CD4-positive, alpha-beta T cell (primary cell): ENCODE measurements at regions not wholly inside any gene's neighbourhood (a gene's known extent, or its start where the extent isn't known, plus 50 kb on each side); places are given as distances from the start of the nearest gene placed in this dataset.

Experiments
- ATAC-seq: fragments of 200-7000 bp; cut with Tn5 transposase; one replicate; pipeline ENCODE4 v1.10.0; 2022; ENCODE audit warnings: mild to moderate bottlenecking; ENCODE audit not compliant: poor library complexity
- CTCF ChIA-PET: fragments of 350-600 bp; sonication (Branson Sonifier 250); formaldehyde crosslinking; loops from one replicate; lab custom pipeline; 2021; ENCODE audit warnings: antibody characterized with exemption, inconsistent platforms; lab: Charles Lee
- POLR2A ChIA-PET: fragments of 350-600 bp; sonication (Branson Sonifier 250); formaldehyde crosslinking; loops from one replicate; lab custom pipeline; 2021; ENCODE audit warnings: antibody characterized with exemption, inconsistent platforms; lab: Charles Lee
- DNase-seq, 14 experiments: peaks; one replicate each; pipeline ENCODE4 v3.0.0-alpha.2; 2013 to 2020; ENCODE audit warnings: mixed read lengths in 2 of 14
- H3K27ac ChIP-seq, 2 donors: one replicate each; pipeline versions ENCODE4 v1.5.1 to v1.7.0; 2013; ENCODE audit warnings: low read length in 2 of 2, low read depth in 1 of 2, mild to moderate bottlenecking in 1 of 2
- H3K27me3 ChIP-seq, 2 experiments: 1 replicate in 1 of 2; 2 replicates in 1 of 2; pipeline versions ENCODE4 v1.6.1 to v1.7.0; 2013; ENCODE audit warnings: low read length in 2 of 2, control low read depth in 1 of 2, mild to moderate bottlenecking in 1 of 2, moderate library complexity in 1 of 2; ENCODE audit not compliant: insufficient read depth in 2 of 2, control insufficient read depth in 1 of 2
- H3K36me3 ChIP-seq: one replicate; pipeline ENCODE4 v1.6.1; 2013; ENCODE audit warnings: low read length, control low read depth; ENCODE audit not compliant: insufficient read depth
- H3K4me1 ChIP-seq: one replicate; pipeline ENCODE4 v1.6.1; 2013; ENCODE audit warnings: low read length, control low read depth; ENCODE audit not compliant: insufficient read depth
- H3K4me3 ChIP-seq: one replicate; pipeline ENCODE4 v1.5.1; 2013; ENCODE audit warnings: mild to moderate bottlenecking, low read length, moderate library complexity
- H3K9me3 ChIP-seq, 2 experiments: 1 replicate in 1 of 2; 2 replicates in 1 of 2; pipeline versions ENCODE4 v1.6.1 to v1.7.0; 2013; ENCODE audit warnings: low read length in 2 of 2, mild to moderate bottlenecking in 2 of 2, control low read depth in 1 of 2, moderate library complexity in 1 of 2; ENCODE audit not compliant: control insufficient read depth in 1 of 2, insufficient read depth in 1 of 2
- H3K27ac Mint-ChIP-seq: one replicate; pipeline ENCODE4 v1.8.0; 2020; ENCODE audit warnings: mixed read lengths
- H3K27me3 Mint-ChIP-seq: one replicate; pipeline ENCODE4 v1.8.0; 2021; ENCODE audit warnings: mixed read lengths
- H3K36me3 Mint-ChIP-seq: one replicate; pipeline ENCODE4 v1.8.0; 2021; ENCODE audit warnings: low read depth, mixed read lengths
- H3K4me1 Mint-ChIP-seq: one replicate; pipeline ENCODE4 v1.8.0; 2021; ENCODE audit warnings: low read depth, mixed read lengths
- H3K4me3 Mint-ChIP-seq: one replicate; pipeline ENCODE4 v1.8.0; 2020; ENCODE audit warnings: mild to moderate bottlenecking, mixed read lengths
- H3K9me3 Mint-ChIP-seq: one replicate; pipeline ENCODE4 v1.8.0; 2020; ENCODE audit warnings: mixed read lengths
- intact Hi-C, 2 experiments: fragments of 100-400 bp; cut with DNase I in 1 of 2; cut with micrococcal nuclease in 1 of 2; formaldehyde crosslinking; loops; one replicate each; pipeline versions ENCODE4 v1.15.1 to v1.9.0; 2023 to 2025; cut with DNase I, micrococcal nuclease
- TF ChIP-seq, protein P1 (sequence below): fragments of 200-600 bp; IDR thresholded peaks from one replicate; pipeline ENCODE4 v1.8.0; 2022; ENCODE audit warnings: antibody characterized with exemption, mild to moderate bottlenecking

DNA sequence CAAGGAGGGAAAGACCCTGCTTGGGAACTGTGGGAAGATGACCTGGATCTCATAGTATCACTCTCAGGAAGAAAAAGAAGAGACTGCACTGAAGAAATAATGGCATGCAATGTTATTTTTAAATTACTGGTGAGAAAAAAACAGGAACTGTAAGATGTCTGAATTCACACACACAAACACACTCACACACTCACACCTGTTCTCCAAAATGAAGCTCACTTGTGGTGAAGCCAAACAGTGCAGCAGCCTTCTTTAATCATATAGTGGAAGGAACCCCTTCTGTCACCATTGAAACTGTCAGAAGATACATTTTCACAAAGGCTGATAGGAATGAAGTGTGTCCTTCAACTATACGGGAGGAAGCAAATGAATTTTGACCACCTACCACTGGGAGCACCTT lies 156.5 kb upstream of the GHITM start:
- ChIA-PET POLR2A (no interaction called here), CTCF (no interaction called here)
- Histone ChIP-seq H3K27ac (no peak overlapping the region), H3K27me3 (peaks cover 0 to 2% of the 10 kb centered on the region in 2 experiments), H3K4me1 (no peaks in the 10 kb centered on the region), H3K9me3 (no peaks in the 10 kb centered on the region), H3K4me3 (no peak overlapping the region), H3K36me3 (no peaks in the 10 kb centered on the region)
- intact Hi-C loops, result no loop called here
- H3K9me3 Mint-ChIP-seq, result no peaks in the 10 kb centered on the region
- H3K4me3 Mint-ChIP-seq, result no peak overlapping the region
- H3K36me3 Mint-ChIP-seq, result no peaks in the 10 kb centered on the region
- H3K4me1 Mint-ChIP-seq, result no peaks in the 10 kb centered on the region
- DNase-seq (no peak), ATAC-seq (no peak)
- H3K27me3 Mint-ChIP-seq, result peaks cover 13% of the 10 kb centered on the region
- TF ChIP-seq, protein P1, sequence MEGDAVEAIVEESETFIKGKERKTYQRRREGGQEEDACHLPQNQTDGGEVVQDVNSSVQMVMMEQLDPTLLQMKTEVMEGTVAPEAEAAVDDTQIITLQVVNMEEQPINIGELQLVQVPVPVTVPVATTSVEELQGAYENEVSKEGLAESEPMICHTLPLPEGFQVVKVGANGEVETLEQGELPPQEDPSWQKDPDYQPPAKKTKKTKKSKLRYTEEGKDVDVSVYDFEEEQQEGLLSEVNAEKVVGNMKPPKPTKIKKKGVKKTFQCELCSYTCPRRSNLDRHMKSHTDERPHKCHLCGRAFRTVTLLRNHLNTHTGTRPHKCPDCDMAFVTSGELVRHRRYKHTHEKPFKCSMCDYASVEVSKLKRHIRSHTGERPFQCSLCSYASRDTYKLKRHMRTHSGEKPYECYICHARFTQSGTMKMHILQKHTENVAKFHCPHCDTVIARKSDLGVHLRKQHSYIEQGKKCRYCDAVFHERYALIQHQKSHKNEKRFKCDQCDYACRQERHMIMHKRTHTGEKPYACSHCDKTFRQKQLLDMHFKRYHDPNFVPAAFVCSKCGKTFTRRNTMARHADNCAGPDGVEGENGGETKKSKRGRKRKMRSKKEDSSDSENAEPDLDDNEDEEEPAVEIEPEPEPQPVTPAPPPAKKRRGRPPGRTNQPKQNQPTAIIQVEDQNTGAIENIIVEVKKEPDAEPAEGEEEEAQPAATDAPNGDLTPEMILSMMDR, result no peak
- H3K27ac Mint-ChIP-seq, result no peak overlapping the region

GRCh38 chr10:83983578-83984255 lies 155.6 kb upstream of the GHITM start:
- POLR2A ChIA-PET, result no interaction called here
- no peak overlapping the region for H3K4me3 ChIP-seq
- intact Hi-C loops, result no loop called here
- H3K36me3 ChIP-seq, result no peaks in the 10 kb centered on the region
- no peaks in the 10 kb centered on the region for H3K9me3 Mint-ChIP-seq
- no peak overlapping the region for H3K4me3 Mint-ChIP-seq
- H3K27me3 ChIP-seq, result peaks cover 0 to 2% of the 10 kb centered on the region in 2 experiments
- no peak overlapping the region for H3K27ac Mint-ChIP-seq
- H3K36me3 Mint-ChIP-seq, result no peaks in the 10 kb centered on the region
- H3K27me3 Mint-ChIP-seq, result peaks cover 13% of the 10 kb centered on the region
- no peak for DNase-seq
- TF ChIP-seq, protein P1, result no peak
- H3K4me1 ChIP-seq, result no peaks in the 10 kb centered on the region
- CTCF ChIA-PET, result no interaction called here
- H3K4me1 Mint-ChIP-seq, result no peaks in the 10 kb centered on the region
- H3K27ac ChIP-seq, result no peak overlapping the region
- no peak for ATAC-seq
- H3K9me3 ChIP-seq, result no peaks in the 10 kb centered on the region

DNA sequence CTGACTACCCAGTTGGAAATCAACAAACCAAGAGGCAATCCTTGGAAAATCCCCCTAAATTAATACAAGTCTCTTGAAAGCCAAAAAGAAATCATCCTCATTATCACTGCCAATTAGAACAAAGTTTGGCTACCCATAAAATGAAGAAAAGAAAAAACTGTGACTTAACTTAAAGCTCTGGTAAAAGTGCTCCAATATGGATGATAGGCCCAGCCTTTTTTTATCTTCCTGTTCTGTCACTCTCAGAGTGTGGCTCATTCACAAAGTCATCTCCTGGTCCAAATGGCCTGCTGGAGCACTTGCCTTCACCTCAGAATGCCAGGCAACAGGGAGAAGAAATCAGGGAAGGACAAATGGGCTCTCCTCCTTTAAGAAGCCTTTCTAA lies 155.1 kb upstream of the GHITM start:
- H3K4me1 ChIP-seq, result no peaks in the 10 kb centered on the region
- no peak overlapping the region for H3K4me3 Mint-ChIP-seq
- H3K9me3 ChIP-seq, result no peaks in the 10 kb centered on the region
- no peaks in the 10 kb centered on the region for H3K9me3 Mint-ChIP-seq
- TF ChIP-seq, protein P1, result no peak
- ChIA-PET CTCF (no interaction called here), POLR2A (no interaction called here)
- H3K27ac Mint-ChIP-seq, result no peak overlapping the region
- no peaks in the 10 kb centered on the region for H3K4me1 Mint-ChIP-seq
- no peak for DNase-seq
- intact Hi-C loops, result no loop called here
- no peak overlapping the region for H3K27ac ChIP-seq
- no peak for ATAC-seq
- H3K36me3 ChIP-seq, result no peaks in the 10 kb centered on the region
- no peaks in the 10 kb centered on the region for H3K36me3 Mint-ChIP-seq
- H3K27me3 ChIP-seq, result peaks cover 0 to 2% of the 10 kb centered on the region in 2 experiments
- H3K27me3 Mint-ChIP-seq, result peaks cover 13% of the 10 kb centered on the region
- no peak overlapping the region for H3K4me3 ChIP-seq
